ENCODE measurements at regions not wholly inside any gene's neighbourhood (a gene's known extent, or its start where the extent isn't known, plus 50 kb on each side); places are given as distances from the start of the nearest gene placed in this dataset.

- FAIRE-seq (no peak), DNase-seq (ENCODE audit: low read depth) (no peak)
- Histone ChIP-seq H3K36me3 (ENCODE audit: control insufficient read depth, insufficient read depth, low read length) (no peaks in the 10 kb centered on the region), H3K27me3 (ENCODE audit: control insufficient read depth, insufficient read depth, low read length) (no peaks in the 10 kb centered on the region), H3K4me3 (ENCODE audit: low read depth, low read length) (no peak overlapping the region)
- TF ChIP-seq CTCF (IDR thresholded peaks at IDR 0.05; ENCODE audit: insufficient read depth, low read length, severe bottlenecking), result no peak
These were observed 705.9 kb downstream of the RAB28 start for GRCh38 chr4:12778191-12778590.

GRCh38 chr4:12770351-12770750 lies 713.8 kb downstream of the RAB28 start:
- FAIRE-seq (no peak), DNase-seq (ENCODE audit: low read depth) (no peak)
- no peaks in the 10 kb centered on the region for H3K36me3 ChIP-seq (ENCODE audit: control insufficient read depth, insufficient read depth, low read length)
- no peak for TF ChIP-seq CTCF (IDR thresholded peaks at IDR 0.05; ENCODE audit: insufficient read depth, low read length, severe bottlenecking)
- H3K27me3 ChIP-seq (ENCODE audit: control insufficient read depth, insufficient read depth, low read length), result no peaks in the 10 kb centered on the region
- H3K4me3 ChIP-seq (ENCODE audit: low read depth, low read length), result no peak overlapping the region

GRCh38 chr4:12761694-12762093 lies 722.4 kb downstream of the RAB28 start:
- DNase-seq (ENCODE audit: low read depth), result peak; percentile 8
- Histone ChIP-seq H3K36me3 (ENCODE audit: control insufficient read depth, insufficient read depth, low read length) (no peaks in the 10 kb centered on the region), H3K27me3 (ENCODE audit: control insufficient read depth, insufficient read depth, low read length) (no peaks in the 10 kb centered on the region), H3K4me3 (ENCODE audit: low read depth, low read length) (no peak overlapping the region)
- no peak for FAIRE-seq
- no peak for TF ChIP-seq CTCF (IDR thresholded peaks at IDR 0.05; ENCODE audit: insufficient read depth, low read length, severe bottlenecking)

GRCh38 chr4:12747154-12747553 lies 737.0 kb downstream of the RAB28 start:
- Histone ChIP-seq H3K27me3 (ENCODE audit: control insufficient read depth, insufficient read depth, low read length) (no peaks in the 10 kb centered on the region), H3K36me3 (ENCODE audit: control insufficient read depth, insufficient read depth, low read length) (no peaks in the 10 kb centered on the region), H3K4me3 (ENCODE audit: low read depth, low read length) (no peak overlapping the region)
- no peak for TF ChIP-seq CTCF (IDR thresholded peaks at IDR 0.05; ENCODE audit: insufficient read depth, low read length, severe bottlenecking)
- FAIRE-seq (no peak), DNase-seq (ENCODE audit: low read depth) (no peak)

- Histone ChIP-seq H3K4me3 (ENCODE audit: low read depth, low read length) (no peak overlapping the region), H3K36me3 (ENCODE audit: control insufficient read depth, insufficient read depth, low read length) (no peaks in the 10 kb centered on the region), H3K27me3 (ENCODE audit: control insufficient read depth, insufficient read depth, low read length) (no peaks in the 10 kb centered on the region)
- no peak for TF ChIP-seq CTCF (IDR thresholded peaks at IDR 0.05; ENCODE audit: insufficient read depth, low read length, severe bottlenecking)
- FAIRE-seq (no peak), DNase-seq (ENCODE audit: low read depth) (no peak)
These were observed 737.9 kb downstream of the RAB28 start for GRCh38 chr4:12746221-12746620.

- Histone ChIP-seq H3K4me3 (ENCODE audit: low read depth, low read length) (no peak overlapping the region), H3K36me3 (ENCODE audit: control insufficient read depth, insufficient read depth, low read length) (no peaks in the 10 kb centered on the region), H3K27me3 (ENCODE audit: control insufficient read depth, insufficient read depth, low read length) (no peaks in the 10 kb centered on the region)
- no peak for TF ChIP-seq CTCF (IDR thresholded peaks at IDR 0.05; ENCODE audit: insufficient read depth, low read length, severe bottlenecking)
- no peak for DNase-seq (ENCODE audit: low read depth)
- FAIRE-seq, result no peak
These were observed 749.6 kb downstream of the RAB28 start for GRCh38 chr4:12734586-12734985.

Measured in bronchial epithelial cell (primary cell).